ENCODE measurements at regions not wholly inside any gene's neighbourhood (a gene's known extent, or its start where the extent isn't known, plus 50 kb on each side); places are given as distances from the start of the nearest gene placed in this dataset.
A peak's percentile ranks its signal among the peaks of the same experiment; 100 is the strongest.

- no peaks in the 10 kb centered on the region for H3K27me3 ChIP-seq (ENCODE audit: control insufficient read depth, insufficient read depth, low read length)
- H3K9ac ChIP-seq (ENCODE audit: low read depth, low read length): no peak overlapping the region
- peaks cover 3% of the 10 kb centered on the region for H3K9me3 ChIP-seq (ENCODE audit: control insufficient read depth, insufficient read depth, low read length)
- peaks cover 4% of the 10 kb centered on the region for H3K4me1 ChIP-seq (ENCODE audit: control insufficient read depth, insufficient read depth, low read length)
- no peaks in the 10 kb centered on the region for H3K36me3 ChIP-seq (ENCODE audit: control insufficient read depth, insufficient read depth, low read length)
- no peak overlapping the region for H3K4me3 ChIP-seq (ENCODE audit: low read depth, low read length)
These were observed 159.8 kb upstream of the ECI2 start for GRCh38 chr6:4295058-4295782.

GRCh38 chr6:4294636-4295035 lies 159.3 kb upstream of the ECI2 start:
- H3K9me3 ChIP-seq (ENCODE audit: control insufficient read depth, insufficient read depth, low read length): peaks cover 3% of the 10 kb centered on the region
- H3K27me3 ChIP-seq (ENCODE audit: control insufficient read depth, insufficient read depth, low read length): no peaks in the 10 kb centered on the region
- H3K9ac ChIP-seq (ENCODE audit: low read depth, low read length): no peak overlapping the region
- H3K4me1 ChIP-seq (ENCODE audit: control insufficient read depth, insufficient read depth, low read length): peaks cover 4% of the 10 kb centered on the region
- H3K36me3 ChIP-seq (ENCODE audit: control insufficient read depth, insufficient read depth, low read length): no peaks in the 10 kb centered on the region
- no peak overlapping the region for H3K4me3 ChIP-seq (ENCODE audit: low read depth, low read length)

- no peaks in the 10 kb centered on the region for H3K27me3 ChIP-seq (ENCODE audit: control insufficient read depth, insufficient read depth, low read length)
- no peak overlapping the region for H3K4me3 ChIP-seq (ENCODE audit: low read depth, low read length)
- no peak overlapping the region for H3K9ac ChIP-seq (ENCODE audit: low read depth, low read length)
- no peaks in the 10 kb centered on the region for H3K36me3 ChIP-seq (ENCODE audit: control insufficient read depth, insufficient read depth, low read length)
- H3K9me3 ChIP-seq (ENCODE audit: control insufficient read depth, insufficient read depth, low read length): no peaks in the 10 kb centered on the region
- H3K4me1 ChIP-seq (ENCODE audit: control insufficient read depth, insufficient read depth, low read length): peaks cover 4% of the 10 kb centered on the region
These were observed 156.4 kb upstream of the ECI2 start for GRCh38 chr6:4291453-4292403.

GRCh38 chr6:4289770-4290320 lies 154.5 kb upstream of the ECI2 start:
- Histone ChIP-seq H3K4me3 (ENCODE audit: low read depth, low read length) (no peak overlapping the region), H3K4me1 (ENCODE audit: control insufficient read depth, insufficient read depth, low read length) (peaks cover 4% of the 10 kb centered on the region), H3K27me3 (ENCODE audit: control insufficient read depth, insufficient read depth, low read length) (no peaks in the 10 kb centered on the region), H3K36me3 (ENCODE audit: control insufficient read depth, insufficient read depth, low read length) (no peaks in the 10 kb centered on the region), H3K9me3 (ENCODE audit: control insufficient read depth, insufficient read depth, low read length) (no peaks in the 10 kb centered on the region), H3K9ac (ENCODE audit: low read depth, low read length) (no peak overlapping the region)

GRCh38 chr6:4287811-4288244 lies 152.5 kb upstream of the ECI2 start:
- Histone ChIP-seq H3K4me1 (ENCODE audit: control insufficient read depth, insufficient read depth, low read length) (peaks cover 4% of the 10 kb centered on the region), H3K4me3 (ENCODE audit: low read depth, low read length) (no peak overlapping the region), H3K36me3 (ENCODE audit: control insufficient read depth, insufficient read depth, low read length) (no peaks in the 10 kb centered on the region)

GRCh38 chr6:4287372-4287771 lies 152.0 kb upstream of the ECI2 start:
- Histone ChIP-seq H3K36me3 (ENCODE audit: control insufficient read depth, insufficient read depth, low read length) (no peaks in the 10 kb centered on the region), H3K9me3 (ENCODE audit: control insufficient read depth, insufficient read depth, low read length) (no peaks in the 10 kb centered on the region), H3K4me1 (ENCODE audit: control insufficient read depth, insufficient read depth, low read length) (peaks cover 4% of the 10 kb centered on the region), H3K4me3 (ENCODE audit: low read depth, low read length) (no peak overlapping the region), H3K27me3 (ENCODE audit: control insufficient read depth, insufficient read depth, low read length) (peaks cover 19% of the 10 kb centered on the region), H3K9ac (ENCODE audit: low read depth, low read length) (no peak overlapping the region)

More at GRCh38 chr6:4287811-4288244, 152.5 kb upstream of the ECI2 start:
- H3K9ac ChIP-seq (ENCODE audit: low read depth, low read length): no peak overlapping the region
- peaks cover 14% of the 10 kb centered on the region for H3K27me3 ChIP-seq (ENCODE audit: control insufficient read depth, insufficient read depth, low read length)
- no peaks in the 10 kb centered on the region for H3K9me3 ChIP-seq (ENCODE audit: control insufficient read depth, insufficient read depth, low read length)

GRCh38 chr6:4282926-4283325 lies 147.6 kb upstream of the ECI2 start:
- Histone ChIP-seq H3K9me3 (ENCODE audit: control insufficient read depth, insufficient read depth, low read length) (no peaks in the 10 kb centered on the region), H3K4me1 (ENCODE audit: control insufficient read depth, insufficient read depth, low read length) (no peaks in the 10 kb centered on the region), H3K36me3 (ENCODE audit: control insufficient read depth, insufficient read depth, low read length) (no peaks in the 10 kb centered on the region), H3K27me3 (ENCODE audit: control insufficient read depth, insufficient read depth, low read length) (peaks cover 39% of the 10 kb centered on the region), H3K9ac (ENCODE audit: low read depth, low read length) (no peak overlapping the region), H3K4me3 (ENCODE audit: low read depth, low read length) (no peak overlapping the region)

GRCh38 chr6:4281341-4282293 lies 146.2 kb upstream of the ECI2 start:
- peaks cover 39% of the 10 kb centered on the region for H3K27me3 ChIP-seq (ENCODE audit: control insufficient read depth, insufficient read depth, low read length)
- no peaks in the 10 kb centered on the region for H3K36me3 ChIP-seq (ENCODE audit: control insufficient read depth, insufficient read depth, low read length)
- no peaks in the 10 kb centered on the region for H3K9me3 ChIP-seq (ENCODE audit: control insufficient read depth, insufficient read depth, low read length)
- H3K4me3 ChIP-seq (ENCODE audit: low read depth, low read length): peak overlapping the region; percentile 61
- H3K4me1 ChIP-seq (ENCODE audit: control insufficient read depth, insufficient read depth, low read length): no peaks in the 10 kb centered on the region
- H3K9ac ChIP-seq (ENCODE audit: low read depth, low read length): peak overlapping the region; percentile 42

- Histone ChIP-seq H3K9ac (ENCODE audit: low read depth, low read length) (no peak overlapping the region), H3K27me3 (ENCODE audit: control insufficient read depth, insufficient read depth, low read length) (peaks cover 39% of the 10 kb centered on the region), H3K4me3 (ENCODE audit: low read depth, low read length) (no peak overlapping the region), H3K9me3 (ENCODE audit: control insufficient read depth, insufficient read depth, low read length) (no peaks in the 10 kb centered on the region), H3K4me1 (ENCODE audit: control insufficient read depth, insufficient read depth, low read length) (no peaks in the 10 kb centered on the region), H3K36me3 (ENCODE audit: control insufficient read depth, insufficient read depth, low read length) (no peaks in the 10 kb centered on the region)
These were observed 145.3 kb upstream of the ECI2 start for GRCh38 chr6:4280707-4281106.

- H3K4me1 ChIP-seq (ENCODE audit: control insufficient read depth, insufficient read depth, low read length): no peaks in the 10 kb centered on the region
- H3K27me3 ChIP-seq (ENCODE audit: control insufficient read depth, insufficient read depth, low read length): peaks cover 39% of the 10 kb centered on the region
- H3K9ac ChIP-seq (ENCODE audit: low read depth, low read length): no peak overlapping the region
- no peak overlapping the region for H3K4me3 ChIP-seq (ENCODE audit: low read depth, low read length)
- H3K9me3 ChIP-seq (ENCODE audit: control insufficient read depth, insufficient read depth, low read length): no peaks in the 10 kb centered on the region
- no peaks in the 10 kb centered on the region for H3K36me3 ChIP-seq (ENCODE audit: control insufficient read depth, insufficient read depth, low read length)
These were observed 144.7 kb upstream of the ECI2 start for GRCh38 chr6:4280031-4280430.

Measured in iPS-15b (cell line).